Mammary epithelial cell (primary cell): ENCODE measurements at regions not wholly inside any gene's neighbourhood (a gene's known extent, or its start where the extent isn't known, plus 50 kb on each side); places are given as distances from the start of the nearest gene placed in this dataset.

Experiments used
- EZH2 ChIP-seq: IDR thresholded peaks from 2 replicates; pipeline ENCODE4 v1.6.1; 2012; ENCODE audit warnings: low read length, inconsistent platforms, borderline replicate concordance
- TF ChIP-seq, protein P1 (sequence below), 2 donors: IDR thresholded peaks in 1 of 2; conservative IDR thresholded peaks in 1 of 2; 2 replicates each; pipeline ENCODE4 v1.5.1; 2011 to 2012; ENCODE audit warnings: inconsistent platforms in 2 of 2, low read length in 2 of 2, mild to moderate bottlenecking in 2 of 2, control low read depth in 1 of 2, low read depth in 1 of 2; ENCODE audit not compliant: insufficient read depth in 1 of 2; ENCODE audit errors: extremely low read depth in 1 of 2

DNA sequence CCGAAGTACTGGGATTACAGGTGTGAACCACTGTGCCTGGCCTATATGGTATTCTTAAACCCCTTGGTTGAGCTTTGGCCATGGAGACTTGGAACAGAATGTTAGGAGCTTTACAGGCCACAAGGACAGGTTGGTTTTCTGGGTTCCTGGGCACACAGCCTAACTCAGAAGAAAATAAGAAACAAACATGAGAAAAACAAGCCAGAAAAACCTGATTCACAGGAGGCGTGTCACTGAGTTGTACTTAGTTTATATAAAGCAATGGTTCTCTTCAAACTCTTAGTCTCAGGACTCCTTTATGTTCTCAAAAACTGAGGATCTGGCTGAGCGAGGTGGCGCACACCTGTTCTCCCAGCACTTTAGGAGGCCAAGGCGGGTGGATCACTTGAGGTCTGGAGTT is 125.1 kb upstream of the SPATA13 start:
- no peak for TF ChIP-seq EZH2
- TF ChIP-seq, protein P1, sequence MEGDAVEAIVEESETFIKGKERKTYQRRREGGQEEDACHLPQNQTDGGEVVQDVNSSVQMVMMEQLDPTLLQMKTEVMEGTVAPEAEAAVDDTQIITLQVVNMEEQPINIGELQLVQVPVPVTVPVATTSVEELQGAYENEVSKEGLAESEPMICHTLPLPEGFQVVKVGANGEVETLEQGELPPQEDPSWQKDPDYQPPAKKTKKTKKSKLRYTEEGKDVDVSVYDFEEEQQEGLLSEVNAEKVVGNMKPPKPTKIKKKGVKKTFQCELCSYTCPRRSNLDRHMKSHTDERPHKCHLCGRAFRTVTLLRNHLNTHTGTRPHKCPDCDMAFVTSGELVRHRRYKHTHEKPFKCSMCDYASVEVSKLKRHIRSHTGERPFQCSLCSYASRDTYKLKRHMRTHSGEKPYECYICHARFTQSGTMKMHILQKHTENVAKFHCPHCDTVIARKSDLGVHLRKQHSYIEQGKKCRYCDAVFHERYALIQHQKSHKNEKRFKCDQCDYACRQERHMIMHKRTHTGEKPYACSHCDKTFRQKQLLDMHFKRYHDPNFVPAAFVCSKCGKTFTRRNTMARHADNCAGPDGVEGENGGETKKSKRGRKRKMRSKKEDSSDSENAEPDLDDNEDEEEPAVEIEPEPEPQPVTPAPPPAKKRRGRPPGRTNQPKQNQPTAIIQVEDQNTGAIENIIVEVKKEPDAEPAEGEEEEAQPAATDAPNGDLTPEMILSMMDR (conservative IDR thresholded peaks at IDR 0.05 in 1 of 2, IDR thresholded peaks at IDR 0.05 in 1 of 2; ENCODE audit: extremely low read depth in 1 of 2, insufficient read depth in 1 of 2, low read depth in 1 of 2, low read length in 2 of 2), result no peak
